Caco-2 (cell line): ENCODE measurements at regions not wholly inside any gene's neighbourhood (a gene's known extent, or its start where the extent isn't known, plus 50 kb on each side); places are given as distances from the start of the nearest gene placed in this dataset.

Experiments used
- BruUV-seq: library from RNA; stranded (reverse); fragments of 400-500 nt; replicated peaks from 2 replicates; lab custom pipeline; 2021; lab: Mats Ljungman, UMichigan
- CTCF ChIA-PET: fragments of 300-600 bp; sonication (Branson Sonifier 250); formaldehyde crosslinking; loops from one replicate; lab custom pipeline; 2022; ENCODE audit warnings: antibody characterized with exemption; lab: Charles Lee
- POLR2A ChIA-PET: fragments of 300-600 bp; sonication (Branson Sonifier 250); formaldehyde crosslinking; loops from one replicate; lab custom pipeline; 2022; ENCODE audit warnings: antibody characterized with exemption; lab: Charles Lee
- DNase-seq, 2 experiments: peaks; one replicate each; pipeline versions ENCODE4 v3.0.0 to v3.0.0-alpha.2; 2020 to 2022
- H3K27me3 ChIP-seq: replicated peaks from 2 replicates; pipeline ENCODE4 v1.6.0; 2011; ENCODE audit warnings: low read length; ENCODE audit not compliant: control insufficient read depth, insufficient read depth
- H3K36me3 ChIP-seq: 2 replicates; pipeline ENCODE4 v1.5.1; 2011; ENCODE audit warnings: low read length; ENCODE audit not compliant: control insufficient read depth, insufficient read depth
- H3K4me1 ChIP-seq: fragments of 250-450 bp; sonication (Bioruptor Pico); 2 replicates; pipeline ENCODE4 v1.5.1; 2020; ENCODE audit warnings: mild to moderate bottlenecking
- H3K4me3 ChIP-seq: 2 replicates; pipeline ENCODE4 v1.5.1; 2011; ENCODE audit warnings: low read depth, mild to moderate bottlenecking, control low read depth, low read length
- H3K9me3 ChIP-seq: fragments of 250-450 bp; sonication (Bioruptor Pico); 2 replicates; pipeline ENCODE4 v1.5.1; 2020; ENCODE audit warnings: mild to moderate bottlenecking, moderate library complexity
- H3K27ac Mint-ChIP-seq: one replicate; pipeline ENCODE4 v1.8.0; 2022; ENCODE audit warnings: mixed read lengths; ENCODE audit not compliant: unreplicated experiment
- H3K27me3 Mint-ChIP-seq: one replicate; pipeline ENCODE4 v1.8.0; 2022; ENCODE audit warnings: mixed read lengths; ENCODE audit not compliant: insufficient read depth, unreplicated experiment
- H3K36me3 Mint-ChIP-seq: one replicate; pipeline ENCODE4 v1.8.0; 2022; ENCODE audit warnings: mild to moderate bottlenecking, mixed read lengths; ENCODE audit not compliant: insufficient read depth, unreplicated experiment
- H3K4me1 Mint-ChIP-seq: one replicate; pipeline ENCODE4 v1.8.0; 2022; ENCODE audit warnings: low read depth, mixed read lengths; ENCODE audit not compliant: unreplicated experiment
- H3K4me3 Mint-ChIP-seq: one replicate; pipeline ENCODE4 v1.8.0; 2022; ENCODE audit warnings: mild to moderate bottlenecking, moderate library complexity, mixed read lengths; ENCODE audit not compliant: unreplicated experiment
- H3K9me3 Mint-ChIP-seq: one replicate; pipeline ENCODE4 v1.8.0; 2022; ENCODE audit warnings: mixed read lengths; ENCODE audit not compliant: unreplicated experiment
- CTCF ChIP-seq, 2 experiments: fragments of 200-600 bp in 1 of 2; IDR thresholded peaks; 1 replicate in 1 of 2; 2 replicates in 1 of 2; pipeline versions ENCODE4 v1.5.1 to v1.8.0; 2011 to 2022; ENCODE audit warnings: antibody characterized with exemption in 1 of 2, control low read depth in 1 of 2, inconsistent platforms in 1 of 2, low read depth in 1 of 2, low read length in 1 of 2, mild to moderate bottlenecking in 1 of 2, moderate library complexity in 1 of 2; ENCODE audit not compliant: insufficient read depth in 1 of 2, severe bottlenecking in 1 of 2, unreplicated experiment in 1 of 2
- intact Hi-C: fragments of 100-400 bp; cut with micrococcal nuclease; formaldehyde crosslinking; loops from one replicate; pipeline ENCODE4 v1.10.0; 2022; ENCODE audit not compliant: unreplicated experiment

GRCh38 chr18:7467708-7468466 is 99.2 kb upstream of the PTPRM start:
- H3K27me3 ChIP-seq, result no peaks in the 10 kb centered on the region
- Mint-ChIP-seq H3K9me3 (no peaks in the 10 kb centered on the region), H3K27me3 (peaks cover 6% of the 10 kb centered on the region), H3K36me3 (no peaks in the 10 kb centered on the region), H3K27ac (no peak overlapping the region), H3K4me3 (no peak overlapping the region), H3K4me1 (no peaks in the 10 kb centered on the region)
- CTCF ChIA-PET, result no interaction called here
- no peak for TF ChIP-seq CTCF (IDR thresholded peaks at IDR 0.05; ENCODE audit: insufficient read depth in 1 of 2, low read depth in 1 of 2, low read length in 1 of 2, severe bottlenecking in 1 of 2, unreplicated experiment in 1 of 2)
- POLR2A ChIA-PET, result no interaction called here
- no peaks in the 10 kb centered on the region for H3K9me3 ChIP-seq
- BruUV-seq, result no TSS peak
- intact Hi-C loops, result loop anchor here (10.0 kb wide), 1 partner anchor 77 kb away; no protein-coding TSS in a partner anchor
- H3K4me3 ChIP-seq, result no peak overlapping the region
- H3K4me1 ChIP-seq, result no peaks in the 10 kb centered on the region
- H3K36me3 ChIP-seq, result no peaks in the 10 kb centered on the region
- DNase-seq, result no peak

GRCh38 chr18:7470101-7470500 is 97.0 kb upstream of the PTPRM start:
- no peak for DNase-seq
- BruUV-seq, result no TSS peak
- H3K36me3 ChIP-seq, result no peaks in the 10 kb centered on the region
- H3K4me3 ChIP-seq, result no peak overlapping the region
- Mint-ChIP-seq H3K27ac (no peak overlapping the region), H3K9me3 (no peaks in the 10 kb centered on the region), H3K4me3 (no peak overlapping the region), H3K36me3 (no peaks in the 10 kb centered on the region), H3K27me3 (peaks cover 14% of the 10 kb centered on the region), H3K4me1 (no peaks in the 10 kb centered on the region)
- ChIA-PET POLR2A (no interaction called here), CTCF (no interaction called here)
- no peaks in the 10 kb centered on the region for H3K9me3 ChIP-seq
- H3K27me3 ChIP-seq, result no peaks in the 10 kb centered on the region
- no peaks in the 10 kb centered on the region for H3K4me1 ChIP-seq
- no peak for TF ChIP-seq CTCF (IDR thresholded peaks at IDR 0.05; ENCODE audit: insufficient read depth in 1 of 2, low read depth in 1 of 2, low read length in 1 of 2, severe bottlenecking in 1 of 2, unreplicated experiment in 1 of 2)
- intact Hi-C loops, result no loop called here

GRCh38 chr18:7470503-7470902 is 96.6 kb upstream of the PTPRM start:
- Mint-ChIP-seq H3K36me3 (no peaks in the 10 kb centered on the region), H3K27ac (no peak overlapping the region)

More at GRCh38 chr18:7470503-7470902, 96.6 kb upstream of the PTPRM start:
- no peak for TF ChIP-seq CTCF (IDR thresholded peaks at IDR 0.05; ENCODE audit: insufficient read depth in 1 of 2, low read depth in 1 of 2, low read length in 1 of 2, severe bottlenecking in 1 of 2, unreplicated experiment in 1 of 2)
- H3K4me3 ChIP-seq, result no peak overlapping the region
- CTCF ChIA-PET, result no interaction called here
- peaks cover under 1% of the 10 kb centered on the region for H3K4me1 Mint-ChIP-seq
- no peaks in the 10 kb centered on the region for H3K27me3 ChIP-seq
- H3K4me3 Mint-ChIP-seq, result no peak overlapping the region
- intact Hi-C loops, result no loop called here
- H3K36me3 ChIP-seq, result no peaks in the 10 kb centered on the region
- H3K9me3 Mint-ChIP-seq, result no peaks in the 10 kb centered on the region
- POLR2A ChIA-PET, result no interaction called here
- DNase-seq, result no peak
- H3K4me1 ChIP-seq, result no peaks in the 10 kb centered on the region
- no TSS peak for BruUV-seq
- H3K9me3 ChIP-seq, result no peaks in the 10 kb centered on the region
- H3K27me3 Mint-ChIP-seq, result peaks cover 14% of the 10 kb centered on the region
